ENCODE measurements at regions not wholly inside any gene's neighbourhood (a gene's known extent, or its start where the extent isn't known, plus 50 kb on each side); places are given as distances from the start of the nearest gene placed in this dataset.

- Histone ChIP-seq H3K4me1 (peaks cover 0 to 22% (median 0%) of the 10 kb centered on the region in 9 donors), H3K27me3 (no peaks in the 10 kb centered on the region), H3K4me3 (no peak overlapping the region), H3K27ac (no peak overlapping the region), H3K9me3 (no peaks in the 10 kb centered on the region), H3K36me3 (no peaks in the 10 kb centered on the region)
- TF ChIP-seq, protein P1, sequence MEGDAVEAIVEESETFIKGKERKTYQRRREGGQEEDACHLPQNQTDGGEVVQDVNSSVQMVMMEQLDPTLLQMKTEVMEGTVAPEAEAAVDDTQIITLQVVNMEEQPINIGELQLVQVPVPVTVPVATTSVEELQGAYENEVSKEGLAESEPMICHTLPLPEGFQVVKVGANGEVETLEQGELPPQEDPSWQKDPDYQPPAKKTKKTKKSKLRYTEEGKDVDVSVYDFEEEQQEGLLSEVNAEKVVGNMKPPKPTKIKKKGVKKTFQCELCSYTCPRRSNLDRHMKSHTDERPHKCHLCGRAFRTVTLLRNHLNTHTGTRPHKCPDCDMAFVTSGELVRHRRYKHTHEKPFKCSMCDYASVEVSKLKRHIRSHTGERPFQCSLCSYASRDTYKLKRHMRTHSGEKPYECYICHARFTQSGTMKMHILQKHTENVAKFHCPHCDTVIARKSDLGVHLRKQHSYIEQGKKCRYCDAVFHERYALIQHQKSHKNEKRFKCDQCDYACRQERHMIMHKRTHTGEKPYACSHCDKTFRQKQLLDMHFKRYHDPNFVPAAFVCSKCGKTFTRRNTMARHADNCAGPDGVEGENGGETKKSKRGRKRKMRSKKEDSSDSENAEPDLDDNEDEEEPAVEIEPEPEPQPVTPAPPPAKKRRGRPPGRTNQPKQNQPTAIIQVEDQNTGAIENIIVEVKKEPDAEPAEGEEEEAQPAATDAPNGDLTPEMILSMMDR (IDR thresholded peaks at IDR 0.05), result no peak
- intact Hi-C loops (cut with DNase I), result no loop called here
- ATAC-seq (no peak), DNase-seq (no peak)
- WGBS, 2 donors, result 56 to 58% methylated on average over 4 of the region's 4 CpGs
These were observed 72.6 kb downstream of the UCHL1 start for GRCh38 chr4:41329361-41329760.

- ATAC-seq, result no peak
- TF ChIP-seq, protein P1 (IDR thresholded peaks at IDR 0.05), result no peak
- 1 to 6% methylated on average over 2 of the region's 2 CpGs for WGBS, 2 donors
These were observed 74.5 kb downstream of the UCHL1 start for GRCh38 chr4:41331224-41331623.

DNA sequence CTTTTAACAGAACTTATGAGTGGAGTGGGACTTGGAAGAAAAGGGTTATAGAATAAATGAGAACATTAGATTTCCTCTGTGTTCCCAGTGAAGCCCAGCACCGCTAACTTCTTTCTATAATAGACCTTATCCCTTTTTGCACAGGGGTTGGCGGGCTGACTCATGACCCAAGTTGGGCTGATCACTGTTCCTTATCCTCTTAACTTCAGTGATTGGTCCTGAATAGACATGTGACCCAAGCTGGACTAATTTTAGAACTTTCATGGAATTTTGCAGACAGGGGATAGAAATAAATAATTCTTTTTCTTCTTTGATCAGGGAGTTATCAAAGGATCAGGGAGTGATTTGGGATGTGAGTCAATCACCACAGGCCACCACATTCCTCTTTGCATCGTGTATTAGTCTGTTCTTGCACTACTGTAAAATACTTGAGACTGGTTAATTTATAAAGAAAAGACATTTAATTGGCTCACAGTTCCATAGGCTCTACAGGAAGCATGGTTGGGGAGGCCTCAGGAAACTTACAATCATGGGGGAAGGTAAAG is 75.9 kb downstream of the UCHL1 start:
- TF ChIP-seq, protein P1 (IDR thresholded peaks at IDR 0.05), result no peak
- Histone ChIP-seq H3K4me1 (peaks cover 0 to 16% (median 0%) of the 10 kb centered on the region in 9 donors), H3K36me3 (no peaks in the 10 kb centered on the region), H3K9me3 (no peaks in the 10 kb centered on the region), H3K27ac (no peak overlapping the region), H3K4me3 (no peak overlapping the region), H3K27me3 (no peaks in the 10 kb centered on the region)
- ATAC-seq, result no peak
- WGBS, 2 donors, result 59 to 61% methylated on average over 3 of the region's 3 CpGs
- no peak for DNase-seq
- intact Hi-C loops (cut with DNase I), result no loop called here

More at GRCh38 chr4:41331224-41331623, 74.5 kb downstream of the UCHL1 start:
- Histone ChIP-seq H3K27me3 (no peaks in the 10 kb centered on the region), H3K4me1 (peaks cover 0 to 18% (median 0%) of the 10 kb centered on the region in 9 donors), H3K9me3 (no peaks in the 10 kb centered on the region), H3K4me3 (no peak overlapping the region), H3K27ac (no peak overlapping the region), H3K36me3 (no peaks in the 10 kb centered on the region)
- intact Hi-C loops (cut with DNase I), result no loop called here
- DNase-seq, result no peak

GRCh38 chr4:41334182-41334581 is 77.5 kb downstream of the UCHL1 start:
- TF ChIP-seq, protein P1 (IDR thresholded peaks at IDR 0.05), result no peak
- DNase-seq (no peak), ATAC-seq (no peak)
- Histone ChIP-seq H3K4me1 (peaks cover 0 to 12% (median 0%) of the 10 kb centered on the region in 9 donors), H3K36me3 (no peaks in the 10 kb centered on the region), H3K27ac (no peak overlapping the region), H3K27me3 (no peaks in the 10 kb centered on the region), H3K4me3 (no peak overlapping the region), H3K9me3 (no peaks in the 10 kb centered on the region)
- intact Hi-C loops (cut with DNase I), result no loop called here
- WGBS, 2 donors, result 94 to 97% methylated on average over 2 of the region's 2 CpGs
